PFSK-1 (cell line): ENCODE measurements at regions not wholly inside any gene's neighbourhood (a gene's known extent, or its start where the extent isn't known, plus 50 kb on each side); places are given as distances from the start of the nearest gene placed in this dataset.

Source experiments
- FOXP2 ChIP-seq: optimal IDR thresholded peaks from 2 replicates; pipeline ENCODE3; 2011; ENCODE audit warnings: borderline replicate concordance, control low read depth, inconsistent platforms; ENCODE audit not compliant: insufficient read depth; ENCODE audit errors: extremely low read length, extremely low read depth
- POLR2AphosphoS5 ChIP-seq: IDR thresholded peaks from 2 replicates; pipeline ENCODE4 v1.6.1; 2012; ENCODE audit warnings: low read depth, mild to moderate bottlenecking, control low read depth, low read length, moderate library complexity
- SIN3A ChIP-seq: IDR thresholded peaks from 2 replicates; pipeline ENCODE4 v1.6.1; 2012; ENCODE audit warnings: mild to moderate bottlenecking, low read length, moderate library complexity, borderline replicate concordance; ENCODE audit not compliant: insufficient read depth
- TAF1 ChIP-seq: IDR thresholded peaks from 2 replicates; pipeline ENCODE4 v1.6.1; 2012; ENCODE audit warnings: low read length, control low read depth, borderline replicate concordance; ENCODE audit not compliant: insufficient read depth
- TF ChIP-seq, protein P1 (sequence below), 2 experiments: IDR thresholded peaks; 2 replicates each; pipeline versions ENCODE4 v1.6.1 to v1.8.0; 2011 to 2012; ENCODE audit warnings: low read depth in 2 of 2, low read length in 2 of 2, control low read depth in 1 of 2, inconsistent platforms in 1 of 2, mild to moderate bottlenecking in 1 of 2, moderate library complexity in 1 of 2; ENCODE audit not compliant: insufficient read depth in 1 of 2

DNA sequence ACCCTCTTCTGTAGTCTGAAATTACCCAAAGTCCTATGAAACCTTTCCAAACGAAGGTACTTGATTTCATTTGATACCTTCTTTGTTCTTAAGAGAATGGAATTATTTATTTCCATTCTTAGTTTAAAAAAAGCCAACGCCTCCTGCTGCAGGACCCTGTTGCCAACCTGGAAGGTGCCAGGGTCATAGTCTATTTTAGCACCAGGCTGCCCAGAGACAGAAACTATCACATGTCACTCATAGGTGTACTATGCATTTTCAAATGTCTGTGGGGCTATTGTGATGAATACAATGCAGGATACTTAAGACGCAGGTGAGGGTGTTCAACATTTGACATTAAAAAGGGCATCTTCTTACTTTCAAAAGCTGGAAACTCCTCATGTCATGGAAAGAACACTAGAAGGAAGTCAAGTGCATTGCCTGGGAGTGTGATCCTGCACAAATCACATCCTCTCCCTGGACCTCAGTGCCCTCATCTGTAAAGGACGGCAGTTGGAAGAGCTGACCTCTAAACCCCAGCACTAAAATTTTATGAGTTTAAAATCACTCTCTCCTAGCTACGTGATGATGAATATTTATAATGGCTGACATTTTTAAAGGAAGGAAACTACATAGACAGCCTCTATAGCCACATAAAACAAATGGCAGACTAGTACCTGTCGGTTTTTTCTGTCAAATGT lies 107.3 kb upstream of the SYT6 start:
- TF ChIP-seq POLR2AphosphoS5: no peak
- no peak for TF ChIP-seq SIN3A
- TF ChIP-seq, protein P1, sequence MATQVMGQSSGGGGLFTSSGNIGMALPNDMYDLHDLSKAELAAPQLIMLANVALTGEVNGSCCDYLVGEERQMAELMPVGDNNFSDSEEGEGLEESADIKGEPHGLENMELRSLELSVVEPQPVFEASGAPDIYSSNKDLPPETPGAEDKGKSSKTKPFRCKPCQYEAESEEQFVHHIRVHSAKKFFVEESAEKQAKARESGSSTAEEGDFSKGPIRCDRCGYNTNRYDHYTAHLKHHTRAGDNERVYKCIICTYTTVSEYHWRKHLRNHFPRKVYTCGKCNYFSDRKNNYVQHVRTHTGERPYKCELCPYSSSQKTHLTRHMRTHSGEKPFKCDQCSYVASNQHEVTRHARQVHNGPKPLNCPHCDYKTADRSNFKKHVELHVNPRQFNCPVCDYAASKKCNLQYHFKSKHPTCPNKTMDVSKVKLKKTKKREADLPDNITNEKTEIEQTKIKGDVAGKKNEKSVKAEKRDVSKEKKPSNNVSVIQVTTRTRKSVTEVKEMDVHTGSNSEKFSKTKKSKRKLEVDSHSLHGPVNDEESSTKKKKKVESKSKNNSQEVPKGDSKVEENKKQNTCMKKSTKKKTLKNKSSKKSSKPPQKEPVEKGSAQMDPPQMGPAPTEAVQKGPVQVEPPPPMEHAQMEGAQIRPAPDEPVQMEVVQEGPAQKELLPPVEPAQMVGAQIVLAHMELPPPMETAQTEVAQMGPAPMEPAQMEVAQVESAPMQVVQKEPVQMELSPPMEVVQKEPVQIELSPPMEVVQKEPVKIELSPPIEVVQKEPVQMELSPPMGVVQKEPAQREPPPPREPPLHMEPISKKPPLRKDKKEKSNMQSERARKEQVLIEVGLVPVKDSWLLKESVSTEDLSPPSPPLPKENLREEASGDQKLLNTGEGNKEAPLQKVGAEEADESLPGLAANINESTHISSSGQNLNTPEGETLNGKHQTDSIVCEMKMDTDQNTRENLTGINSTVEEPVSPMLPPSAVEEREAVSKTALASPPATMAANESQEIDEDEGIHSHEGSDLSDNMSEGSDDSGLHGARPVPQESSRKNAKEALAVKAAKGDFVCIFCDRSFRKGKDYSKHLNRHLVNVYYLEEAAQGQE (IDR thresholded peaks at IDR 0.05; ENCODE audit: insufficient read depth in 1 of 2, low read depth in 2 of 2, low read length in 2 of 2): no peak
- no peak for TF ChIP-seq FOXP2
- no peak for TF ChIP-seq TAF1

DNA sequence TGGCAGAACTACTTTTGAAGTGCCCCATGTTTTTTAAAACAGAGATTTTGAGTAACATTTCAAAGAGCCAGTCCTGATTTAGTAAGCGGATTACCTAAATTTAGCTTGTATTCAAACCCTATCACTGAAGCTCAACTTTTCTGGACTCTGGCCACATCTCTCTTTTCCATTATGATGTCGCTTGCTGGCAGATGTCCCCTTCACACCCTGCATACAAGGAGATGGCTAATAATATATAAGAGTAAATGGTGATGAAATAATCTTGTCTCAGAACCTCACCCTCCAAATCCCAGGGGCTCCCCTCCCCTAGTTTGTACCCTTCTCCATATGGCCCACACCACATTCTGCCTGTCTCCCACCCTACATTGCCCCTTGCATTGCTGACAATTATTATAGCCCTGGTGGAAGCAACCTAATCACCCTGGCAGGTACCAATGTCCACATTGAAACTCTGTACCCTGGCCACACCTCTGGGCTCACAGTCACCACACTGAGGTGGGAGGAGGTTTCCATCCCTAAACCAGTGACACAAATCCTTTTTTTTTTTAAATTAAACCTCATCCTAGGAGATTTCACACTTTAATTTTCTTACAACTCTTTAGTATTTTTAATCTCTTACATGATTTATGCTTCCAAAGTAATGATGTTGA lies 106.0 kb upstream of the SYT6 start:
- TF ChIP-seq TAF1 (no peak), POLR2AphosphoS5 (no peak)
- TF ChIP-seq, protein P1 (IDR thresholded peaks at IDR 0.05; ENCODE audit: insufficient read depth in 1 of 2, low read depth in 2 of 2, low read length in 2 of 2): no peak

- no peak for TF ChIP-seq POLR2AphosphoS5
- no peak for TF ChIP-seq FOXP2
- no peak for TF ChIP-seq SIN3A
- TF ChIP-seq, protein P1 (IDR thresholded peaks at IDR 0.05; ENCODE audit: insufficient read depth in 1 of 2, low read depth in 2 of 2, low read length in 2 of 2): no peak
- no peak for TF ChIP-seq TAF1
Observed at GRCh38 chr1:114258633-114259032, 105.0 kb upstream of the SYT6 start.

DNA sequence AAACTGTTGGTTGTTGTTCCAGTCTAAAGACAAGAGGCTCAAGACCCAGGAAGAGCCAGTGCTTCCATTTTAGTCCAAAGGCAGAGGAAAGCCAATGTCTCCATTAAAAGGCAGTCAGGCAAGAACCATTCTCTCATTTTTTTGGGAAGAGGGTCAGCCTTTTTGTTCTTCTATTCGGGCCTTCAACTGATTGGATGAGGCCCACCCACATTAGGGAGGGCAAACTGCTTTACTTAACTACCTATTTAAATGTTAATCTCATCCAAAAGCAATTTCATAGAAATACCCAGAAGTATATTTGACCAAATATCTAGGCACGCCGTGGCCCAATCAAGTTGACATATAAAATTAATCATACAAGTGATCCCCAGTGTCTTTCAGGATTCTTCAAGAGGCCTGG lies 104.4 kb upstream of the SYT6 start:
- no peak for TF ChIP-seq TAF1
- TF ChIP-seq, protein P1 (IDR thresholded peaks at IDR 0.05; ENCODE audit: insufficient read depth in 1 of 2, low read depth in 2 of 2, low read length in 2 of 2): no peak
- no peak for TF ChIP-seq FOXP2
- no peak for TF ChIP-seq POLR2AphosphoS5
- TF ChIP-seq SIN3A: no peak
